ENCODE measurements at regions not wholly inside any gene's neighbourhood (a gene's known extent, or its start where the extent isn't known, plus 50 kb on each side); places are given as distances from the start of the nearest gene placed in this dataset.

DNA sequence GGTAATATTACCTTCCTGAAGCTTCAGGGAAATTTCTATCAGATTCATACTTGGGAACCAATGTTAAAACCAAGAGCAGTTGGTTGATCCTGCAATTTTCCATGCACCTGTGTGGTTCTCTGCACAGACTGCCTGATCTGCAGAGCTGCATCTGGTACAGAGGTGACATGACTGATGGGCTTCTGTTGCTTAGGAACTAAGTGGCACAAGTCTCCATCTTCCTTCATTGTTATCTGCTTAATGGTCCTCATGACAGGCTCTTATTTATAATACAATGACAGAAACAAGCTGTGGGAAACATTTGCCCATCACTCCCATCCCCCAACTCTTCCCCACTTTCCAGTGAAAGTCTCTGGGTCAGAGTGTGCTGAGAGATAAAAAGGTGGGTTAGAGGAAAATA is 799.1 kb downstream of the TAF11L14 start:
- H3K27me3 Mint-ChIP-seq (ENCODE audit: insufficient read depth), result no peaks in the 10 kb centered on the region
- peaks cover 7% of the 10 kb centered on the region for H3K9me3 Mint-ChIP-seq
- H3K27ac Mint-ChIP-seq, result no peak overlapping the region
- H3K27me3 ChIP-seq (ENCODE audit: control insufficient read depth, insufficient read depth, low read length, poor library complexity, severe bottlenecking), result no peaks in the 10 kb centered on the region
- H3K4me3 ChIP-seq (ENCODE audit: low read length), result no peak overlapping the region
- H3K4me1 ChIP-seq (ENCODE audit: control insufficient read depth, insufficient read depth, low read length), result peaks cover 4% of the 10 kb centered on the region
- no peaks in the 10 kb centered on the region for H3K36me3 Mint-ChIP-seq (ENCODE audit: low read depth)
- H3K9ac ChIP-seq (ENCODE audit: extremely low read depth, low read length, poor library complexity, severe bottlenecking), result no peak overlapping the region
- peaks cover 8% of the 10 kb centered on the region for H3K4me1 Mint-ChIP-seq
- no peak overlapping the region for H3K4me3 Mint-ChIP-seq
- no peak for DNase-seq
- no peaks in the 10 kb centered on the region for H3K36me3 ChIP-seq (ENCODE audit: control insufficient read depth, insufficient read depth, low read length)
- no peaks in the 10 kb centered on the region for H3K9me3 ChIP-seq (ENCODE audit: control insufficient read depth, low read length)
- TF ChIP-seq, protein P1, sequence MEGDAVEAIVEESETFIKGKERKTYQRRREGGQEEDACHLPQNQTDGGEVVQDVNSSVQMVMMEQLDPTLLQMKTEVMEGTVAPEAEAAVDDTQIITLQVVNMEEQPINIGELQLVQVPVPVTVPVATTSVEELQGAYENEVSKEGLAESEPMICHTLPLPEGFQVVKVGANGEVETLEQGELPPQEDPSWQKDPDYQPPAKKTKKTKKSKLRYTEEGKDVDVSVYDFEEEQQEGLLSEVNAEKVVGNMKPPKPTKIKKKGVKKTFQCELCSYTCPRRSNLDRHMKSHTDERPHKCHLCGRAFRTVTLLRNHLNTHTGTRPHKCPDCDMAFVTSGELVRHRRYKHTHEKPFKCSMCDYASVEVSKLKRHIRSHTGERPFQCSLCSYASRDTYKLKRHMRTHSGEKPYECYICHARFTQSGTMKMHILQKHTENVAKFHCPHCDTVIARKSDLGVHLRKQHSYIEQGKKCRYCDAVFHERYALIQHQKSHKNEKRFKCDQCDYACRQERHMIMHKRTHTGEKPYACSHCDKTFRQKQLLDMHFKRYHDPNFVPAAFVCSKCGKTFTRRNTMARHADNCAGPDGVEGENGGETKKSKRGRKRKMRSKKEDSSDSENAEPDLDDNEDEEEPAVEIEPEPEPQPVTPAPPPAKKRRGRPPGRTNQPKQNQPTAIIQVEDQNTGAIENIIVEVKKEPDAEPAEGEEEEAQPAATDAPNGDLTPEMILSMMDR (conservative IDR thresholded peaks at IDR 0.05), result no peak
- H3K27ac ChIP-seq (ENCODE audit: low read depth, low read length), result no peak overlapping the region

DNA sequence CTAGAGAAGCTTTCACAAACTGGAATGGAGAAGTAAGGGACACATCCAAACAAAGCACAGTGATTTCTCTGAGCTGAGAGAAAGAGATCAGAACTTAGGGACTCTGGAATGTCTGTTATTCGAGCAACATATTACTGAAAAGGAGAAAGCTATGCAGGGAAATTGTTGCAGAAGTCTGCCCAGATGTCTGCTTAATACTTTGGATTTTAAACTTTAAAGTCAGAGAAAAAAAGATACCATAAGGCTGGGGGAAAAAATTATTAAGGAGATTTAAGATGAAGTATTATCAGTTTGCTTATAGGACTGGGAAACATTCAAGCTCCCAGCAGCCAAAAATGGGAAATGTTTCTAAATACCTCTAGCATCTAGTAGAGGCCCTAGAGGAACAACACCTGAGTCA is 803.9 kb downstream of the TAF11L14 start:
- no peak overlapping the region for H3K27ac Mint-ChIP-seq
- Histone ChIP-seq H3K4me1 (ENCODE audit: control insufficient read depth, insufficient read depth, low read length) (peaks cover 4% of the 10 kb centered on the region), H3K27ac (ENCODE audit: low read depth, low read length) (no peak overlapping the region), H3K4me3 (ENCODE audit: low read length) (no peak overlapping the region), H3K27me3 (ENCODE audit: control insufficient read depth, insufficient read depth, low read length, poor library complexity, severe bottlenecking) (no peaks in the 10 kb centered on the region), H3K9ac (ENCODE audit: extremely low read depth, low read length, poor library complexity, severe bottlenecking) (no peak overlapping the region), H3K9me3 (ENCODE audit: control insufficient read depth, low read length) (peaks cover 10% of the 10 kb centered on the region), H3K36me3 (ENCODE audit: control insufficient read depth, insufficient read depth, low read length) (no peaks in the 10 kb centered on the region)
- H3K9me3 Mint-ChIP-seq, result peaks cover 14% of the 10 kb centered on the region
- H3K4me3 Mint-ChIP-seq, result no peak overlapping the region
- peaks cover 4% of the 10 kb centered on the region for H3K36me3 Mint-ChIP-seq (ENCODE audit: low read depth)
- no peaks in the 10 kb centered on the region for H3K27me3 Mint-ChIP-seq (ENCODE audit: insufficient read depth)
- TF ChIP-seq, protein P1 (conservative IDR thresholded peaks at IDR 0.05), result no peak
- WGBS, 2 experiments (ENCODE audit: insufficient coverage in 1 of 2, insufficient read length in 1 of 2), result 86 to 88% methylated on average over 1 of the region's 1 CpG
- DNase-seq, result no peak
- H3K4me1 Mint-ChIP-seq, result peaks cover 8% of the 10 kb centered on the region

DNA sequence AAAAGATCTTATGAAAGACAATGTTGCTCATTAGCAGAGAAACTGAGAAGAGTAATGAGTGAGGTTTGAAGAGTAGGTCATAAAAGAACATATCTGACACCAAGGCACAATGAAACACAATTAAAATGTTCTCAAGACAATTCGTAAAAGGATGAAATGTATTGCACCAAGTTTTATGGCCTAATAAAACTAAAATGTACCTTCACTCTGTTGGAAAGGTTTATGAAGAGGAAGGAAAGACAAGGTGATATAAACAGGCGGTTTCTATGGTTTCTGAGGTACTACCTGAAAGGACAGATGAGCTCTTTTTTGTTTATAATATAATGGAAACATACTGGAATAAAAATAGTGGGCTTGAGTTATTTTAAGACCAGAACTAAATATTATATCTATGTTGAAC is 821.3 kb downstream of the TAF11L14 start:
- WGBS, 2 experiments (ENCODE audit: insufficient coverage in 1 of 2, insufficient read length in 1 of 2), result 88 to 100% methylated on average over 1 to 2 of the region's 2 CpGs
- H3K4me3 ChIP-seq (ENCODE audit: low read length), result no peak overlapping the region
- no peaks in the 10 kb centered on the region for H3K4me1 ChIP-seq (ENCODE audit: control insufficient read depth, insufficient read depth, low read length)
- H3K9me3 ChIP-seq (ENCODE audit: control insufficient read depth, low read length), result no peaks in the 10 kb centered on the region
- peaks cover 6% of the 10 kb centered on the region for H3K9me3 Mint-ChIP-seq
- no peaks in the 10 kb centered on the region for H3K27me3 Mint-ChIP-seq (ENCODE audit: insufficient read depth)
- H3K36me3 Mint-ChIP-seq (ENCODE audit: low read depth), result peaks cover 5% of the 10 kb centered on the region
- no peak overlapping the region for H3K27ac ChIP-seq (ENCODE audit: low read depth, low read length)
- H3K36me3 ChIP-seq (ENCODE audit: control insufficient read depth, insufficient read depth, low read length), result no peaks in the 10 kb centered on the region
- H3K9ac ChIP-seq (ENCODE audit: extremely low read depth, low read length, poor library complexity, severe bottlenecking), result no peak overlapping the region
- DNase-seq, result no peak
- no peak overlapping the region for H3K27ac Mint-ChIP-seq
- TF ChIP-seq, protein P1 (conservative IDR thresholded peaks at IDR 0.05), result no peak
- H3K4me1 Mint-ChIP-seq, result peaks cover 20% of the 10 kb centered on the region
- H3K27me3 ChIP-seq (ENCODE audit: control insufficient read depth, insufficient read depth, low read length, poor library complexity, severe bottlenecking), result no peaks in the 10 kb centered on the region
- H3K4me3 Mint-ChIP-seq, result no peak overlapping the region

All from endodermal cell (in vitro differentiated cells).